M059J (cell line): ENCODE measurements at regions not wholly inside any gene's neighbourhood (a gene's known extent, or its start where the extent isn't known, plus 50 kb on each side); places are given as distances from the start of the nearest gene placed in this dataset.

Experiments used
- DNase-seq: peaks from one replicate; pipeline ENCODE4 v3.0.0-alpha.2; 2012; ENCODE audit warnings: low read depth

DNA sequence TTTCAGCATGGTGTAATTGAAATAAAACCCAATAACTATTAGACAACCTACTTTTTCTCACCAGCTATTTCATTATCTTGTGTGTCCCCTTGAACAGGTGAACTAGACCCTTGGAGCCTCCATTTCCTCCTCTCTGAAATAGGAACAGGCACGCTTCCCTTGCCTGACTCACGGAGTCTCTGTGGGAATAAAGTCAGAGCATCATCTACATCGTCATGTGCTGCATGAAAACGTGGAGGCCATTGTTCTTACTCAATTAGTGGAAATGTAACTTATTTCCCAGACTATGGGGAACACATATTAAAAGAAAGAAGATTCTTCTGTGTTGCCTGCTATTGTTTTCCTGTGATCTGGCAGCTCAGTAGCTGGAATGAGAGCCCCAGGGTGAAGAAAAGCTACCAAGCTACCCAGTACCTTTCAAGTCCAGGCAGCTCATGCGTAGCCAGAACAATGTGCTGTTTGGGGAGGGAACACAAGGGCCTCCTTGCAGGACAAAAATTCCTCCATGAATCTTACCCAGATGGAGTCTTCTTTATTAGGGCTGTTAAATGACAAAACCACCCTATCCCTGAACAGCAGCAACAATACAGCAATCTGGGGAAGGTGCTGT is 59.8 kb downstream of the SOX11 start:
- DNase-seq, result no peak

DNA sequence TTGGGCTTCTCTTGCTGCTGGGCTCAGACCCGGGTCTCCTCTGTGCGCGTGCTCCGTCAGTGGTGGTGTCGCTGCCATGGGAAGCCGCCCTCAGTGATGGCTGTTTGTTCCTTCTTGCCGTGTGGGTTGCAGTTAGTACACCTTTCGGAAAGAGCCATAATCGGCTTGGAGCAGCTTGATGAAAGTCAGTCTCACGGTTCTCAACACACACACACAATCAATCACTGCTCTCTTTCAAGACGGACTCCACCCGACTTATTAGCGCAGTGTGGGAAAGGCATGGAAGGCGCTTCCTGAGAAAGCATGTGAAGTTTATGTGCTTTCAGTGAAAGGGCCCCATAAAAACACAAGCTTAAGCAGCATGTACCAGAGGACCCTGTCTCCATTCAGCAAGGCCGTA is 64.1 kb downstream of the SOX11 start:
- no peak for DNase-seq

DNA sequence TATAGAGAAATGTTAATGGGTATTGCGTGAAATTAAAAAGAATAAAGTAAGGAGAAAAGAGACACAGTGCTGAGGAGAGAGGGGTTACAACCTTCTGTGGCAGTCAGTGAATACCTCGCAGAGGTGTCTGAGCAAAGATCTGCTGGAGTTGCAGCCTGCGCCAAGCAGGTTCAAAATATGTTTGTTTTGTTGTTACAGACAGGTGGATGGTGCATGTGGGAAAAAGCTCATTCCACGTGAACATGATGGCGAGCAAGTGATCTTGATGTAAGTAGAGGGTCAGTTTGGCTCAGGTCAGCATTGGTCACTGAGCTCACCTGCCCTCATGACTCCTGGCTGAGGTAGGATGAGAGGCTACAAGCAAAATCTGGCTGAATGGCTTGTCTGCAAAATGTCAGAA is 66.2 kb downstream of the SOX11 start:
- DNase-seq, result no peak

DNA sequence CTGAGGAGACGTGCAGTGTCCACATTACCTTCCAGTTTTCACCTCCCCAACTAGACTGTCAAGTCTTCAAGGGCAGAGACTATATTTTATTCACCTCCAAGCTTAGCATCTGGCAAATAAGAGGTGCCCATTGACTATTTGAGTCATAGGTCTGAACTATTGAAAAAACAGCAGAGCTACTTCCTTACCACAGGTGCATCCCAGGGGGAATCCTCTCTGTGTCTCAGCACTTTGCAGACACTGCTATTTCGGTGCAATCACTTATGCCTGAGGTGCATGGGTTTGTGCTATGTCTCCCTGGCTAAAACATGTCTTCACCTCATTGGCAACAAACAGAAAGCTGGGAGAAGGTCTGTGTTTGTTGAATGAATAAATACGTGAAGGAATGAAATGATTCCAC is 67.8 kb downstream of the SOX11 start:
- DNase-seq, result no peak

DNA sequence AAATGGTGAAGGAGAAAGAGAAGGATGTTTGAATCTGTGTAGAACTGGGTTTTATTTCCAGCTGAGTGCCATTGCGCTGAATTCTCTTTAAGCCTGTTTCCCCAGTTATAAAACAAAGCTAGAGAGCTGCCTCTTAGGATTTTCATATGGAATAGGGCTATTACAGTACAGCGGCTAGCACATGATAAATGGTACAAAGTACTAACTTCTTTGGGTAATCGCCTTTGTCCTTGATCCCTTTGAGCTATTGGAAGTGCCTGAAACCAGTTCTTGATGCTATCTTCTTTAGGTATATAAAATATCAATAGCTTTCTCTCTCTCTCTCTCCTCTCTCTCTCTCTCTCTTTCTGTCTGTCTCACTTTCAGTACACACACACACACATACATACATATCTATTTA is 71.3 kb downstream of the SOX11 start:
- DNase-seq, result no peak

GRCh38 chr2:5764041-5764440 is 71.9 kb downstream of the SOX11 start:
- DNase-seq, result no peak

GRCh38 chr2:5766056-5766455 is 73.9 kb downstream of the SOX11 start:
- DNase-seq, result no peak

DNA sequence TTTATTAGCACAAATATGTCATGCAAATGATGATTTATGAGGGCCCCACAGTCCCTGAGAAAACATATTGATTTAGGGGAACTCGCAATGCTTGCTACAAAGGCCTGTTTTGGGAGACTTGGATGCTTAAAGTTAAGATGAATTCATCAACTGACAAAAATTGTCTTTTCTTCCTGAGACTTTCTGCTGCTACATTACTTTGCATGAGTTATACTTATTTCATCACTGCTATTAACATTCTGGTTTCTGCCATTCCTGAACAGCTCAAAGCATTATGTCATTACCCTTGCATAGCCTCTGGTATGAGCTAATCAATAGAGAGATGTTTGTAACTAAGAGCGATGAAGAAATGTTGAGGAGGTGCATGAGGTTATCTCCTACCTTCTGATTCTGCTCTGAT is 74.4 kb downstream of the SOX11 start:
- no peak for DNase-seq

DNA sequence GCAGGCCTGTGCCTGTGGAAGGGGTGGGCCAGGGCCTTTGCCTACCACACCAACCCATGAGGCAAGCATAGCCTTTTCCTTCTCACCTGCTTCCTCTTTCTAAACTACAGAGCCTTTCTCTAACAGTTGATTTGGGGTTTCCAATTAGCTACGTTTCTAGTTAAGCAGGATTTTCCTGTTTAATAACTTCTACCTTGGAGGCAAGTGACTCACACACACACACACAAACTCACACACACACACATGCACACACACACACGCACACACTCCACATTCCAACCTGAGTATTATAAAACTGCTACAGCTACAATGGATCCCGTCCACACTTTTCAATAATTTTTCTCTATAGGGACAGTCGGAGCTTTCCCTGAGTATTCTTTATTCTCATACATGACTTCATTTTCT is 84.9 kb downstream of the SOX11 start:
- DNase-seq, result no peak

- no peak for DNase-seq
These were observed 89.5 kb downstream of the SOX11 start for GRCh38 chr2:5781679-5782078.

- DNase-seq, result no peak
These were observed 89.9 kb downstream of the SOX11 start for GRCh38 chr2:5782103-5782502.

DNA sequence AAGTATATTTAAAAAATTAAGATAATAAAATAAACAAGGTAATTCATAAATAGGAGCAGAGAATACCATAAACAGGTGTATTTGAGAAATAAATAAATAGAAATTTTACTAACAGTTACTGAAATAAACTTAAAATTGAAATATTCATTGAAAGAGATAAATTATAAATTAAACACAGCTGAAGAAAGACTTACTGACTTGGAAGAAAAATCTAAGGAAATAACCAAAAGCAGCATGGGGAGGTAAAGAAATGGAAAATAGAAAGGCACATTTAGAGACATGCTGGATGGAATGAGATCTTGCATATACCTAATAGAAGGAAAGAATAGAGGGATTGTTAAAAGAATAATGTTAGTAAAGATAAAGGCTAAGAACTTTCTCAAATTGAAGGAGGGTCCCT is 96.3 kb downstream of the SOX11 start:
- DNase-seq, result no peak

GRCh38 chr2:5791371-5791770 is 99.2 kb downstream of the SOX11 start:
- DNase-seq, result no peak

GRCh38 chr2:5794012-5794411 is 101.8 kb downstream of the SOX11 start:
- no peak for DNase-seq

DNA sequence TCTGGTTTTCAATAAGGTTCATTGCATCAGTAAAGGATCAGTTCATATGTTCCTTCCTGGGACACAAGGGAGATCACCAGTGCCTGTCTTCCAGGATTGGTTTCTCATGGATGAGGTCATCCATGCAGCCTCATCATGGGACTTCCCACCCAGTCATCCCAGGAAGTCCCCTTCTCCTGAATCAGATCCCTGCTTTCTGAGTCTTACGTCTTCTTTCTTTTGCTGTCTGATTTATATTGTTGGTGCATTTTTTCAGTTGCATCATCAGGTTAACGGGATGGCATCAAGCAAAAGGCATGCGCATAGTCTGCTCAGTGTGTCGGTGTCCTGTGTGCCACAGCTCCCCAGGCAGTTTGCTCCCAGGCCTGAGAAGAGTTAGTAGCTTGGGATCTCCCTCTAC is 105.9 kb downstream of the SOX11 start:
- no peak for DNase-seq

DNA sequence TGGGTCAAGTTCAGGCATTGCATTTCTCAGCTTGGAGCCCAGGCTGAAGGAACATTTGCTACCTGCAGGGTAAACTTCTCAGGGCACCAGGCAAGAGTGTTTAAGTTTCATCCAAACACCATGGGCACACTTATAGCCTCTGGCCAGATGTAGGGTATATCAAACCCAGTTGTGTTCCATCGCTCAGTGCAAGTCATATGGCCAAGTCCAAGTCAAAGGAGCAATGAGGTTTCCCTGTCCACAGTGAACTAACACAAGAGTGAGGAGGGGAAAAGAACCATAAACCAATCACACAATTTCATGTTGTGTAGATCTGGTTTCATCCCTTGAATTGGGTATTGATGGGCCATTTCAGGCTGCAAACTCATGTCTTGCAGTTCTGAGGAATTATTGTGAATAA is 107.2 kb downstream of the SOX11 start:
- no peak for DNase-seq

DNA sequence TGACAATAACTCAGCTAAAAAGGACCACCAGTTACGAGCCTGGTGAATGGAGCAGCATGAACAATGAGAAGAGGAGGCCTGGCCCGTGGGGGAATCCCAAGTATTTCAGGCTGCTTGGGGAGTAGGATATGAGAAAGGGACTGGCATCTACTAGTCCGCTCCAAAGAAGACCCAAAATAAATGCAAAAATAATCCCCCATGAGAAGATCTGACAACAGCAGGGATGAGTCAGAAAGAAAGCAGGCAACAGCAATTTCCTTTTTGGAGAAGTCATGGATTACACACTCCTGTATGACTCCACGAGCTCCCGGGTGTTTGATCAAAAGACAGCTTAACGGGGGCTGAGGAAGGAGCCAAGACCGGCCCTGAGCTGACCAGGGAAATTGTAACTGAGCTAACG is 111.4 kb downstream of the SOX11 start:
- no peak for DNase-seq

DNA sequence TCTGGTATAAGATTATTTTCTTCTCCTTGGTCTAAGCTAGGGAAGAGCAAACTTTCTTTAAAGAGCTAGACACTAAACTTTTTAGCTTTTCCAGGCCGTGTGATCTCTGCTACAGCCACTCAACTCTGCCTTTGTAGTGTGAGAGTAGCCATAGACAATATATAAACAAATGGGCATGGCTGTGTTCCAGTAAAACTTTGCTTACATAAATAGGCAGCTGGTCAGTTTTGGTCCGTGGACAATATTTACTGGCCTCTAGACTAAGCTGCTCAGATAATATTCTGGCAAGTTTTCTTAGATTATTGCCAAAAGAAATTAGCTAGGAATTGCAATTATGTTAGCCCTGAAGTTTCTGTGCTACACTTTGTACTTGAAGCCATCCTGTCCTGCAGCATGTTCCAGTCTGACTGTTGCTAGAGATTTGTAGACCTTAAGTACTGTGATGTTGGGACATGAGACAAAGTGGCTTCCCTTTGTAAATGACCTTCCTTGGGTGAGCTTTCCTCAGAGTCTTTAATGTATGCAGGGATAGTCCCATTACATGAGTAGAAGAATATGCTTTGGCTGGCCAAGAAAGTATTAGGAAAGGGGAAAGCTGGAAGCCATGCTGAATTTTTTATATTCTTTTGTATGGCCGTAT is 126.9 kb downstream of the SOX11 start:
- no peak for DNase-seq

DNA sequence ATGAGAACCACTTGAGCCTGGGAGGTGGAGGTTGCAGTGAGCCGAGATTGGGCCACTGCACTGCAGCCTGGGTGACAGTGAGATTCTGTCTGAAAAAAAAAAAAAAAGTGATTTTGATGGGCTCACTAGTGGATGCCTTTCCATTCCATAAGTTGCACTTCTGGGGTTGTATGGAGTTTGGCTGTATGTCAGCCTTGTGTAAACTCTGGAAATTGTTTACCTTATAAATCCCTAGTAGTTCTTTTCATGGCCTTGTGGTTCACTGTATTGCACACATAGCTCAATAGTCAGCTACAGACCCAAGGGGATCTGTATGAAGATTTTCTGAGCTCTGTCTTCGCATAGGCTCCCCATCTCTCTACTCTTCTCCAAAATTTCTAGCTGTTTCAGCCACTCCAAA is 131.9 kb downstream of the SOX11 start:
- no peak for DNase-seq

DNA sequence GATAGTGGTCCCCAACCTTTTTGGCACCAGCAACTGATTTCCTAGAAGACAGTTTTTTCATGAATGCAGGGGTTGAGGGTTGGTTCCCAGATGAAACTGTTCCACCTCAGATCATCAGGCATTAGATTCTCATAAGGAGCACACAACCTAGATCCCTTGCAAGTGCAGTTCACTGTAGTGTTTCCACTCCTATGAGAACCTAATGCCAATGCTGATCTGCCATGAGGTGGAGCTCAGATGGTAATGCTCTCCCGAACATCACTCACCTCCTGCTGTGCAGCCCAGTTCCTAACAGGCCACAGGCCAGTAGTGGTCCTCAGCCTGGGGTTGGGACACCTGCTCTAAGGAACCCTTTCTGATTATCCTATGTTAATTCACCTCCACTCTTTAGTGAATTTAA is 133.5 kb downstream of the SOX11 start:
- DNase-seq, result no peak

DNA sequence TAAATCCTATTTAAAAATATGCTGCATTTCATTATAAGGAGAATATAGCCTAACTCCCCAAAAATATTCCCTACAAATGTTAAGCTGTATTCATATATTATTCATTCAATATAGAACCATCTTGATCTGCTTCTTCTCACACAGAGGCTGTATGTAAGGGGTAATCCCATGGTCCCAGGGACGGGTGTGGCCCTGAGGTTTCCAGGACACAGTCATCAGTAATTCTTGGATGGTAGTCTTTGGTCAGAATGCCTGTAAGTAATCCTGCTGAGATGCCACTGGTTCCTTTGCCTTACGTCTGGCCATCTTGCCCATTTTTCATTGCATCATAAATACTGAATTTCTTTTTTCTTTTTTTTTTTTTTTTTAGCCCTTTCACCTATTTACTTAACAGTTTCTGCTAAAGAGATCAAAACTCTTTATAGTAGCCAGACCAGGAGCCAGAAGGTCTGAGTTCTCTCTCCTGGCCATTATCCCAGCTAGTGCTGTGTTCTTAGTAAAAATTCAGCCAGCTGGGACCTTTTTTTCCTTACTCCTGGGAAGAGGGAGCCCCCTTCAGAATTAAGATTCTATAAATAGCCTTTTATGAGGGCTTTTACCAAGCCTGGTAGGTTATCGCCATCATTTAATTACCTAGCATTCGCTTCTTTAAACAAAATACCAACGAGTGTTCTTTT is 134.9 kb downstream of the SOX11 start:
- DNase-seq, result no peak

- no peak for DNase-seq
These were observed 142.3 kb downstream of the SOX11 start for GRCh38 chr2:5834501-5834900.

GRCh38 chr2:5839550-5839949 is 147.4 kb downstream of the SOX11 start:
- no peak for DNase-seq

GRCh38 chr2:5841126-5841525 is 148.9 kb downstream of the SOX11 start:
- DNase-seq, result no peak
